ENCODE measurements at regions not wholly inside any gene's neighbourhood (a gene's known extent, or its start where the extent isn't known, plus 50 kb on each side); places are given as distances from the start of the nearest gene placed in this dataset.

DNA sequence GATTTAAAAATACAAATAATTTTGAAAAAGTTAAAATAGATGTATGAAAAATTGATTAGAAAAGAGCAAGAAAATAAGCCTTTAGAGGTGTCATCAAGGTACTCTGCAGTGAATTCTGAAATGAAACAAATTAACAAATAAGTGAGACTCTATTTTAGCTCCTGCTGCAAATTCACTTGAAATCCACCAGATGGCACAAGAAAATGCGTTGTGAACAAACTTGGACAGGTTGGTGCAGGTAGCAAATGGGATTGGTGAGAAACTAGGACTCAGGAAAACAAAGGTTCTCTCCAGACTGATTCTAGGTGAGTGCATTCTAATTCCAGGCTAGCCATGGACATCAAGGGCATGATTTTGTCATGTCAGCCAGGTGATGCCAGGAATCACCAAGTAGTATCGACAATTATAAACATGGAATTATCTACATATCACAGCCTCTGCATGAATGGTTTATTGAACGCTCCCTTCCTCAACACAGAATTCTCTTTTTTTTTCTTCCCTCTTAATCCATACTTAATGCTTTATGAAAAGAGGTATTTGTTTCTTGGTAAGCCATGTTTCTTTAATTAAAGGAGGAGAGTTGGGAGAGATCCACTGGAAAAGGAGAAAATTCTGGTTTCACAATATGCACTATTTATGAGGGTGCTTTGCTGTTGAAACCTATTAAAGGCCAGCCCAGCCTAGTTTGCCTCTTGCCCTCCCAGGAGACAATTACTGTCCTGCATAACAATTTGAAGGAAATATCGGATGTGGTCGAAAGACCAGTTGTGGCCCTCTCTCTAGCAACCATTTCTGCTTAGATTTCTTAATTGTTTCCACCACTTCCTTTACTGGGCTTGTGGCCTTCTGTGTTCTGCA lies 118.1 kb downstream of the ZNF365 start:
- H3K27ac ChIP-seq (ENCODE audit: low read length) = no peak overlapping the region
- no peak overlapping the region for H3K4me2 ChIP-seq (ENCODE audit: low read length)
- H3K9ac ChIP-seq (ENCODE audit: low read length) = no peak overlapping the region
- no peaks in the 10 kb centered on the region for H3K4me1 ChIP-seq (ENCODE audit: insufficient read depth, low read length)
- BruUV-seq (replicated peaks) = no TSS peak
- CTCF ChIA-PET = interaction anchor here (0.6 to 1.2 kb wide), 19 partner anchors 8 to 666 kb away, joined by 3 to 14 read pairs (median 4); no protein-coding TSS in a partner anchor
- ATAC-seq = peak; percentile 90
- TF ChIP-seq EZH2 (IDR thresholded peaks at IDR 0.05; ENCODE audit: low read length, unreplicated experiment) (no peak), CTCF (conservative IDR thresholded peaks at IDR 0.05; ENCODE audit: low read depth, low read length) (peak; percentile 100), EZH2phosphoT487 (IDR thresholded peaks at IDR 0.05; ENCODE audit: borderline replicate concordance, low read length) (no peak)
- POLR2A ChIA-PET (ENCODE audit: unreplicated experiment) = interaction anchor here (0.6 kb wide), 1 partner anchor 656 kb away, joined by 5 read pairs; no protein-coding TSS in a partner anchor
- H3F3A ChIP-seq (ENCODE audit: low read length, unreplicated experiment) = no peaks in the 10 kb centered on the region
- peaks cover 7% of the 10 kb centered on the region; the same call in 1 of the 2 replicates for H3K27me3 ChIP-seq (ENCODE audit: low read length)
- no peaks in the 10 kb centered on the region for H3K9me2 ChIP-seq (replicated peaks; ENCODE audit: low read length)
- no peaks in the 10 kb centered on the region for H3K9me3 ChIP-seq (ENCODE audit: low read length)
- no peak overlapping the region for H3K4me3 ChIP-seq (ENCODE audit: low read length)
- intact Hi-C loops (cut with micrococcal nuclease) = loop anchor here (1.0 to 5.0 kb wide), 7 partner anchors 55 to 666 kb away; no protein-coding TSS in a partner anchor
- no peaks in the 10 kb centered on the region for H3K36me3 ChIP-seq (ENCODE audit: low read depth, low read length)
- peak; percentile 92 for DNase-seq
- H3K79me2 ChIP-seq (ENCODE audit: low read length) = no peaks in the 10 kb centered on the region
- H2AFZ ChIP-seq (ENCODE audit: low read length) = 0 out of 2 replicates have a peak overlapping the region, but pooled peaks have one; percentile 1
- no peaks in the 10 kb centered on the region for H4K20me1 ChIP-seq (ENCODE audit: low read length)

GRCh38 chr10:62492870-62493180 lies 118.7 kb downstream of the ZNF365 start:
- Histone ChIP-seq H3K9me2 (replicated peaks; ENCODE audit: low read length) (no peaks in the 10 kb centered on the region), H3K27ac (ENCODE audit: low read length) (no peak overlapping the region), H4K20me1 (ENCODE audit: low read length) (no peaks in the 10 kb centered on the region), H3K27me3 (ENCODE audit: low read length) (peaks cover 12% of the 10 kb centered on the region; the same call in 1 of the 2 replicates), H3K9ac (ENCODE audit: low read length) (no peak overlapping the region), H3K4me2 (ENCODE audit: low read length) (no peak overlapping the region), H2AFZ (ENCODE audit: low read length) (no peak overlapping the region), H3K36me3 (ENCODE audit: low read depth, low read length) (no peaks in the 10 kb centered on the region), H3K4me3 (ENCODE audit: low read length) (no peak overlapping the region), H3K4me1 (ENCODE audit: insufficient read depth, low read length) (no peaks in the 10 kb centered on the region), H3K9me3 (ENCODE audit: low read length) (no peaks in the 10 kb centered on the region), H3F3A (ENCODE audit: low read length, unreplicated experiment) (no peaks in the 10 kb centered on the region), H3K79me2 (ENCODE audit: low read length) (no peaks in the 10 kb centered on the region)
- DNase-seq (no peak), ATAC-seq (no peak)
- intact Hi-C loops (cut with micrococcal nuclease) = loop anchor here (1.0 to 5.0 kb wide), 7 partner anchors 56 to 665 kb away; no protein-coding TSS in a partner anchor
- no peak for TF ChIP-seq EZH2phosphoT487 (IDR thresholded peaks at IDR 0.05; ENCODE audit: borderline replicate concordance, low read length)
- ChIA-PET POLR2A (ENCODE audit: unreplicated experiment) (no interaction called here), CTCF (interaction anchor here (0.7 kb wide), 1 partner anchor 59 kb away, joined by 3 read pairs; no protein-coding TSS in a partner anchor)
- BruUV-seq (replicated peaks) = no TSS peak

GRCh38 chr10:62496925-62497324 lies 122.8 kb downstream of the ZNF365 start:
- Histone ChIP-seq H3K9me2 (replicated peaks; ENCODE audit: low read length) (no peaks in the 10 kb centered on the region), H3K27me3 (ENCODE audit: low read length) (peaks cover 17% of the 10 kb centered on the region), H3K9ac (ENCODE audit: low read length) (no peak overlapping the region), H3K27ac (ENCODE audit: low read length) (no peak overlapping the region), H3K9me3 (ENCODE audit: low read length) (no peaks in the 10 kb centered on the region), H3F3A (ENCODE audit: low read length, unreplicated experiment) (no peaks in the 10 kb centered on the region), H4K20me1 (ENCODE audit: low read length) (no peaks in the 10 kb centered on the region), H3K36me3 (ENCODE audit: low read depth, low read length) (no peaks in the 10 kb centered on the region), H3K79me2 (ENCODE audit: low read length) (no peaks in the 10 kb centered on the region), H3K4me1 (ENCODE audit: insufficient read depth, low read length) (no peaks in the 10 kb centered on the region), H3K4me2 (ENCODE audit: low read length) (no peak overlapping the region), H3K4me3 (ENCODE audit: low read length) (no peak overlapping the region), H2AFZ (ENCODE audit: low read length) (no peak overlapping the region)
- DNase-seq (no peak), ATAC-seq (no peak)
- BruUV-seq (replicated peaks) = no TSS peak
- intact Hi-C loops (cut with micrococcal nuclease) = no loop called here
- CTCF ChIA-PET = no interaction called here
- POLR2A ChIA-PET (ENCODE audit: unreplicated experiment) = no interaction called here
- TF ChIP-seq EZH2 (IDR thresholded peaks at IDR 0.05; ENCODE audit: low read length, unreplicated experiment) = no peak
- no peak for TF ChIP-seq CTCF (conservative IDR thresholded peaks at IDR 0.05; ENCODE audit: low read depth, low read length)
- TF ChIP-seq EZH2phosphoT487 (IDR thresholded peaks at IDR 0.05; ENCODE audit: borderline replicate concordance, low read length) = no peak
